Activated CD4-positive, alpha-beta T cell treated with anti-CD3 and anti-CD28 coated beads, Interleukin-2, amount 10 ng/mL, durations not matched to agents 7 days and 5 days (primary cell): ENCODE measurements at regions not wholly inside any gene's neighbourhood (a gene's known extent, or its start where the extent isn't known, plus 50 kb on each side); places are given as distances from the start of the nearest gene placed in this dataset.

Source experiments
- CTCF ChIA-PET: fragments of 350-600 bp; sonication (Branson Sonifier 250); formaldehyde crosslinking; loops from one replicate; lab custom pipeline; 2021; ENCODE audit warnings: antibody characterized with exemption; lab: Charles Lee
- POLR2A ChIA-PET: fragments of 350-600 bp; sonication (Branson Sonifier 250); formaldehyde crosslinking; loops from one replicate; lab custom pipeline; 2021; ENCODE audit warnings: antibody characterized with exemption; lab: Charles Lee
- DNase-seq: peaks from one replicate; pipeline ENCODE4 v3.0.0-alpha.2; 2020
- H3K27ac Mint-ChIP-seq: one replicate; pipeline ENCODE4 v1.8.0; 2021; ENCODE audit warnings: mild to moderate bottlenecking, moderate library complexity, mixed read lengths
- H3K27me3 Mint-ChIP-seq: one replicate; pipeline ENCODE4 v1.8.0; 2021; ENCODE audit warnings: mixed read lengths
- H3K36me3 Mint-ChIP-seq: one replicate; pipeline ENCODE4 v1.8.0; 2021; ENCODE audit warnings: low read depth, mixed read lengths
- H3K4me1 Mint-ChIP-seq: one replicate; pipeline ENCODE4 v1.8.0; 2021; ENCODE audit warnings: mixed read lengths
- H3K4me3 Mint-ChIP-seq: one replicate; pipeline ENCODE4 v1.8.0; 2021; ENCODE audit warnings: mild to moderate bottlenecking, moderate library complexity, mixed read lengths
- H3K9me3 Mint-ChIP-seq: one replicate; pipeline ENCODE4 v1.8.0; 2021; ENCODE audit warnings: mixed read lengths

DNA sequence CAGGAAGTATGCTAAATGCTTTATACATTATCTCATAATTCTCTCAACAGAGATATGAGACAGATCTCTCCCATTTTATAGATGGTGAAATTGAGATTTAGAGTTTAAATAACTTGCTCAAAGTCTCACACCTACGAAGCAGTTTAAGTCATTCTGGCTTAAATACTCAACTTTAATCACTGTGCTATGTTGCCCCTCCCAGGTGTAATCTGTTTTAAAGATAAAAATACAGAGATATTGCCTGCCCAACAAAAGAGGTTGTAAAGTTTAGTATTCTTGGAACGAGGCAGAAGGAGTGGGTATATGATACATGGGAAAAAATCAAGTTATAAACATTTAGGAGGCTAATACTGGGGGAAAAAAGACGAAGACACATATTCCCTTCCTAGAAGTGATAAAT, 156.8 kb upstream of the LRIG3 start:
- DNase-seq, result no peak
- POLR2A ChIA-PET, result no interaction called here
- no peak overlapping the region for H3K27ac Mint-ChIP-seq

GRCh38 chr12:59076622-59077021, 156.3 kb upstream of the LRIG3 start:
- H3K9me3 Mint-ChIP-seq, result no peaks in the 10 kb centered on the region
- no peak overlapping the region for H3K4me3 Mint-ChIP-seq
- peaks cover 3% of the 10 kb centered on the region for H3K27me3 Mint-ChIP-seq
- CTCF ChIA-PET, result no interaction called here
- POLR2A ChIA-PET, result no interaction called here
- no peaks in the 10 kb centered on the region for H3K4me1 Mint-ChIP-seq
- no peak for DNase-seq
- no peak overlapping the region for H3K27ac Mint-ChIP-seq
- no peaks in the 10 kb centered on the region for H3K36me3 Mint-ChIP-seq

More for the DNA sequence above, 156.8 kb upstream of the LRIG3 start:
- Mint-ChIP-seq H3K27me3 (peaks cover 3% of the 10 kb centered on the region), H3K4me1 (no peaks in the 10 kb centered on the region), H3K4me3 (no peak overlapping the region), H3K36me3 (no peaks in the 10 kb centered on the region), H3K9me3 (no peaks in the 10 kb centered on the region)
- CTCF ChIA-PET, result interaction anchor here (1.2 kb wide), 1 partner anchor 10 kb away, joined by 6 read pairs; no protein-coding TSS in a partner anchor

- Mint-ChIP-seq H3K36me3 (no peaks in the 10 kb centered on the region), H3K4me1 (no peaks in the 10 kb centered on the region), H3K27me3 (peaks cover 3% of the 10 kb centered on the region), H3K9me3 (no peaks in the 10 kb centered on the region), H3K27ac (no peak overlapping the region), H3K4me3 (no peak overlapping the region)
- CTCF ChIA-PET, result interaction anchor here (0.6 kb wide), 1 partner anchor 87 kb away, joined by 6 read pairs; no protein-coding TSS in a partner anchor
- POLR2A ChIA-PET, result no interaction called here
- DNase-seq, result no peak
Measured at GRCh38 chr12:59075968-59076490, 155.7 kb upstream of the LRIG3 start.

DNA sequence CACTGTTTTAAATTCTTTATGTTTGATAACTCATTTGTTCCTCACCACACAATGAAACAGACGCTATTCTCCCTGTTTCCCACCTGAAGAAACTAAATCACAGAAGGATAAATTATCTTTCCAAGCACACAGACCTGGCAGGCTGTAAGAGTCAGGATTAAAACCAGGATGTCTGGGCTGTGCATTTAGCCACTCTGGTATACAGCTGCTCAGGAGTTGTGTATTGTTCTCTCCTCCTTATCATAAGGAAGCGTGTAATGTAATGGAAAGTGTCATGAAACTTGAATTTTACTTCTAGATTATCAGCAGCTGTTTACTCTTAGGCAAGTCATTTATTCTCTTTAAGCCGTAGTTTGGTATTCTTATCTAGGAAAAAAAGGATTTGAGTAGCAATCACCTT, 154.8 kb upstream of the LRIG3 start:
- Mint-ChIP-seq H3K4me3 (no peak overlapping the region), H3K27me3 (peaks cover 3% of the 10 kb centered on the region), H3K4me1 (no peaks in the 10 kb centered on the region), H3K9me3 (no peaks in the 10 kb centered on the region), H3K36me3 (no peaks in the 10 kb centered on the region), H3K27ac (no peak overlapping the region)
- POLR2A ChIA-PET, result no interaction called here
- DNase-seq, result no peak
- CTCF ChIA-PET, result no interaction called here

DNA sequence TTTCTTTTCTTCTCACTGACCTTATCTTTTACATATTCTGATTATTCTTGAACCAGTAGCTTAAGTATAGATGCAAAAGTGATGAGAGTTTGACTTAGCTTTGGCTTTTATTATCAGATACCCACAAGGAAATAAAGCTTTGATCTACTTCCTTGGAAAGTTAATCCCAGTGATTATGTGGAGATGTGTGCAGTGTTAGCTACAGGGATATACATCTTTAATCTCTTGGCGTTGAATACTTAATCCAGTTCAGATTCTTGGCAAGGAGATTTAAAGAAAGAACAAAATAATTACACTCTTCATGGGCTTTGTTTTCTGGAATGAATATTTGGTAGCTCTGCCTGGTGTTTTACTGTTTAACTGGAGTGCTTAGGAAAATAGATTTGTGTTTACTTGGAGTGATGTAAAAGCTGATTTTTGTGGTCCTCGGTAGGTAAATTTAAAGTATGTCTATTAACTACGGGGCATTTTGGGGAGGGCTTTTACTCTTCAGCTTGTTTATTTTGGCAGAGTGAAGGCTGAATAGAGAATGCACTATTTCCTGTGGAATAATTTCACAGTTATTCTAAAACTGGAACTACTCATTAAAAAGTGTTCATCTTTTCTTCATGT, 150.1 kb upstream of the LRIG3 start:
- no peak for DNase-seq
- CTCF ChIA-PET, result no interaction called here
- POLR2A ChIA-PET, result no interaction called here
- Mint-ChIP-seq H3K9me3 (no peaks in the 10 kb centered on the region), H3K4me1 (no peaks in the 10 kb centered on the region), H3K36me3 (no peaks in the 10 kb centered on the region), H3K27ac (no peak overlapping the region), H3K4me3 (no peak overlapping the region), H3K27me3 (no peaks in the 10 kb centered on the region)

DNA sequence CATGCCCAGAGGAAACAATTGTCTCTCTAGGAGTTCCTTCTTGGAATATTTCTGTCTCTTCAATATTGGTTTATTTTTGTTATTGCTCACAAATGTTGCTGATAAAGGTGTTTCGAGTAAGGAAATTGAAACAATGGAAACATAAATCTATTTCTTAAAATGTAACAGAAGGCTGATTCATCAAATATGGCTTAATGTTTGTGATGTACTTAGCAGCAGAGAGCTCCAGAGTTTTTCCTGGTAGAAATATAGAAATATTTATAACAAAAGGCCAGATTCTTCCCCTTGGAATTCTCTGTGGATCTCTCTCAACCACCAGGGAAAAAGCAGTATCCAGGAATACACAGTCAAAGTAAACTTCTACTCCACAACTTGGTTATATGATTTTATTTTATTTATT, 149.2 kb upstream of the LRIG3 start:
- H3K27me3 Mint-ChIP-seq, result no peaks in the 10 kb centered on the region
- no peaks in the 10 kb centered on the region for H3K4me1 Mint-ChIP-seq
- CTCF ChIA-PET, result no interaction called here
- H3K9me3 Mint-ChIP-seq, result no peaks in the 10 kb centered on the region
- H3K27ac Mint-ChIP-seq, result no peak overlapping the region
- POLR2A ChIA-PET, result no interaction called here
- H3K4me3 Mint-ChIP-seq, result no peak overlapping the region
- no peak for DNase-seq
- no peaks in the 10 kb centered on the region for H3K36me3 Mint-ChIP-seq

GRCh38 chr12:59068436-59068835, 148.1 kb upstream of the LRIG3 start:
- ChIA-PET CTCF (no interaction called here), POLR2A (no interaction called here)
- H3K36me3 Mint-ChIP-seq, result no peaks in the 10 kb centered on the region
- no peak overlapping the region for H3K4me3 Mint-ChIP-seq
- H3K27ac Mint-ChIP-seq, result no peak overlapping the region
- DNase-seq, result no peak
- no peaks in the 10 kb centered on the region for H3K27me3 Mint-ChIP-seq
- no peaks in the 10 kb centered on the region for H3K4me1 Mint-ChIP-seq
- H3K9me3 Mint-ChIP-seq, result no peaks in the 10 kb centered on the region

- Mint-ChIP-seq H3K9me3 (no peaks in the 10 kb centered on the region), H3K4me1 (no peaks in the 10 kb centered on the region), H3K36me3 (no peaks in the 10 kb centered on the region), H3K27ac (no peak overlapping the region), H3K27me3 (no peaks in the 10 kb centered on the region), H3K4me3 (no peak overlapping the region)
- DNase-seq, result no peak
- POLR2A ChIA-PET, result no interaction called here
- CTCF ChIA-PET, result interaction anchor here (1.7 kb wide), 1 partner anchor 11 kb away, joined by 6 read pairs; no protein-coding TSS in a partner anchor
Measured at GRCh38 chr12:59067083-59067482, 146.8 kb upstream of the LRIG3 start.

GRCh38 chr12:59066445-59066844, 146.1 kb upstream of the LRIG3 start:
- POLR2A ChIA-PET, result no interaction called here
- no peaks in the 10 kb centered on the region for H3K9me3 Mint-ChIP-seq

DNA sequence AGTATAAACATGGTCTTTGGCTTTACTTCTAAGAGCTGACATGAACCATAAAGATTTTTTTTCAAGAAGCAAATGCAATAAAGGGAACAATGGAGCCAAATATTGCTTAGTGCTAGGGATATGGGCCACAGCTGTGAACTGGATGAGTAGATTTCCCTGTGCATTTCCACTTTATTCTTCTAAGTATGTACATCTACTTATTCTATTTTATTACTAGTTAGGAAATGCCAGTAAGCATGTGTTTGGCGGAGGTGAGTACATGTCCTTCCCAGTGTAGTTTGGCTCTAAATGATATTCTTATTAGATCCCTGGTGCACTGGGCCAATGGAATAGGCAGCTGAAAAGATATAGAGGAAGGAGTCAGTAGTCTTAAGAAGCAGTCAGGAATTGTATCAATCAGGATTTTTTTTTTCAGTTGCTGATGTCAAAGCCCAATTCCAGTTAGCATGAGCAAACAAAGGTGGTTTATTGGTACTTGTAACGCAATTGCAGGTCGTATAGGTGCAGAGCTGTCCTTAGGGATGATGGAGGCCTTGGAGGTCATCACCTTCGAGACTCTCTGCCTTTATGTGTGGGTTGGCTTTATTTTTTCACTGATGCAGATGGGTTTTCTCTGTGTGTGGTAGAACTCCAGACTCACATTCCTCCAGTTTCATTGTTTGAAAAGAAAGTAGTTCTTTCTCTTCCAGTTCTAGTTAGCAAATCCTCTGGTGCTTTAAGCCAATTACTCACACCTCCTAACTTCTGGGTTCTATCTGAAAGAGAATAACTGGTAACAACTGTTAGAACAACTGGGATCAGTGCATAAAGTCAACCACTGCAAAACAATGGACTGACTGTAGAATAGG, 139.0 kb upstream of the LRIG3 start:
- no peaks in the 10 kb centered on the region for H3K9me3 Mint-ChIP-seq
- no peak overlapping the region for H3K4me3 Mint-ChIP-seq
- DNase-seq, result no peak
- H3K27ac Mint-ChIP-seq, result no peak overlapping the region
- H3K27me3 Mint-ChIP-seq, result no peaks in the 10 kb centered on the region
- POLR2A ChIA-PET, result no interaction called here
- no peaks in the 10 kb centered on the region for H3K36me3 Mint-ChIP-seq
- H3K4me1 Mint-ChIP-seq, result no peaks in the 10 kb centered on the region
- CTCF ChIA-PET, result no interaction called here

More at GRCh38 chr12:59066445-59066844, 146.1 kb upstream of the LRIG3 start:
- Mint-ChIP-seq H3K4me3 (no peak overlapping the region), H3K4me1 (no peaks in the 10 kb centered on the region), H3K36me3 (no peaks in the 10 kb centered on the region), H3K27me3 (no peaks in the 10 kb centered on the region), H3K27ac (no peak overlapping the region)
- DNase-seq, result no peak
- CTCF ChIA-PET, result interaction anchor here (1.7 kb wide), 1 partner anchor 11 kb away, joined by 6 read pairs; no protein-coding TSS in a partner anchor

DNA sequence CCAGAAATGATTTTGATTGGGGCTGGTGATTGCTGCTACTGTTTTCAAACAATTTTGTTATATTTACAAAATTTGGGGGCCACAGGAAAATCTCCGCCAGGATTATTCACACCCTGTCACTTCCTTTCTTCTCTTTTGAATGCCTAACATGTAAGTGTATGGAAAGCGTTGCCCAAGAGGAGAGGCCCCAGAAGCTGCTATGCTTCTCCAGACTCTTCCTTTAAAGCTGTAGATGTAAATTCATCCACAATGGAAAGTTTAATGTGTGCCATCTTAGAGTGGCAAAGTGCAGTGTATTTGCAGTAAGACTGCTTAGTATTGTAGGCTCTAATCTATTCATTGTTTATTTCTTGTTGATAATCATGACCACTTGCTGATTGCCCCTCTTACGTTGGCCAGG, 136.7 kb upstream of the LRIG3 start:
- CTCF ChIA-PET, result no interaction called here
- no peak overlapping the region for H3K27ac Mint-ChIP-seq

GRCh38 chr12:59055204-59055860, 135.0 kb upstream of the LRIG3 start:
- Mint-ChIP-seq H3K27ac (no peak overlapping the region), H3K36me3 (no peaks in the 10 kb centered on the region), H3K9me3 (no peaks in the 10 kb centered on the region), H3K27me3 (no peaks in the 10 kb centered on the region), H3K4me3 (no peak overlapping the region), H3K4me1 (no peaks in the 10 kb centered on the region)
- DNase-seq, result no peak
- ChIA-PET CTCF (no interaction called here), POLR2A (no interaction called here)

More for the DNA sequence above, 136.7 kb upstream of the LRIG3 start:
- DNase-seq, result no peak
- Mint-ChIP-seq H3K4me1 (no peaks in the 10 kb centered on the region), H3K36me3 (no peaks in the 10 kb centered on the region), H3K4me3 (no peak overlapping the region), H3K9me3 (no peaks in the 10 kb centered on the region), H3K27me3 (no peaks in the 10 kb centered on the region)
- POLR2A ChIA-PET, result no interaction called here
